Epithelial cell of proximal tubule (primary cell): ENCODE measurements at regions not wholly inside any gene's neighbourhood (a gene's known extent, or its start where the extent isn't known, plus 50 kb on each side); places are given as distances from the start of the nearest gene placed in this dataset.

Experiments
- DNase-seq: peaks from one replicate; pipeline ENCODE4 v3.0.0-alpha.2; 2011; ENCODE audit warnings: low read depth
- H3K4me3 ChIP-seq: 2 replicates; pipeline ENCODE4 v1.5.1; 2011; ENCODE audit warnings: low read depth, mild to moderate bottlenecking, low read length
- TF ChIP-seq, protein P1 (sequence below): conservative IDR thresholded peaks from 2 replicates; pipeline ENCODE4 v1.5.1; 2012; ENCODE audit warnings: low read depth, mild to moderate bottlenecking, low read length

DNA sequence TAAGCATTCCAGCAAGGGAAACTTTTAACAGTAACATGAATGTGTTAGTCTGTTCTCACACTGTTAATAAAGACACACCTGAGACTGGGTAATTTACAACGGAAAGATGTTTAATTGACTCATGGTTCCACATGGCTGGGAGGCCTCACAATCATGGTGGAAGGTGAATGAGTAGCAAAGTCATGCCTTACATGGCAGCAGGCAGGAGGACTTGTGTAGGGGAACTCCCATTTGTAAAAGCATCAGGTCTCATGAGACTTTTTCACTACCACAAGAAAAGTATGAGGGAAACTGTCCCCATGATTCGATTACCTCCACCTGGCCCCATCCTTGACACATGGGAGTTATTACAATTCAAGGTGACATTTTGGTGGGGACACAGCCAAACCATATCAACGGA lies 168.3 kb downstream of the PAH start:
- no peak overlapping the region for H3K4me3 ChIP-seq
- DNase-seq = no peak
- TF ChIP-seq, protein P1, sequence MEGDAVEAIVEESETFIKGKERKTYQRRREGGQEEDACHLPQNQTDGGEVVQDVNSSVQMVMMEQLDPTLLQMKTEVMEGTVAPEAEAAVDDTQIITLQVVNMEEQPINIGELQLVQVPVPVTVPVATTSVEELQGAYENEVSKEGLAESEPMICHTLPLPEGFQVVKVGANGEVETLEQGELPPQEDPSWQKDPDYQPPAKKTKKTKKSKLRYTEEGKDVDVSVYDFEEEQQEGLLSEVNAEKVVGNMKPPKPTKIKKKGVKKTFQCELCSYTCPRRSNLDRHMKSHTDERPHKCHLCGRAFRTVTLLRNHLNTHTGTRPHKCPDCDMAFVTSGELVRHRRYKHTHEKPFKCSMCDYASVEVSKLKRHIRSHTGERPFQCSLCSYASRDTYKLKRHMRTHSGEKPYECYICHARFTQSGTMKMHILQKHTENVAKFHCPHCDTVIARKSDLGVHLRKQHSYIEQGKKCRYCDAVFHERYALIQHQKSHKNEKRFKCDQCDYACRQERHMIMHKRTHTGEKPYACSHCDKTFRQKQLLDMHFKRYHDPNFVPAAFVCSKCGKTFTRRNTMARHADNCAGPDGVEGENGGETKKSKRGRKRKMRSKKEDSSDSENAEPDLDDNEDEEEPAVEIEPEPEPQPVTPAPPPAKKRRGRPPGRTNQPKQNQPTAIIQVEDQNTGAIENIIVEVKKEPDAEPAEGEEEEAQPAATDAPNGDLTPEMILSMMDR = no peak

DNA sequence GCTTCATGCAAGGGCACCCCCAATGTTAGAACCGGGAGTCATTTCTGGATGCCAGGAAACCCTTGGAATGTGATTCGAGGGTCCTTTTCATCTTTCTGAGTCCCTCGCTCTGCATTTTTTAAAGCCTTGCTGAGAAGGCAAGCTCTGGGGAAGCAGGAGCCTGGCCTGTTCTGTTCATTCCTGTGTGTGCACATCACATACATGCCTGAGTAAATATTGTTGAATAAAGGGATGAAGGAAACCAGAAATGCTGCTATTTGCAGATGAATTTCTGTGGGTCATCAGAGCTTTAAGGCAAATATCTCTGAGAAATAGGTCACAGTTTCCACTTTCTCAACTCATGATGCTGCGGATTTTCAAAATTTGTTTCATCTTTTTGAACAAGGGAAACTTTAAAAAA lies 170.1 kb downstream of the PAH start:
- TF ChIP-seq, protein P1 = no peak
- no peak overlapping the region for H3K4me3 ChIP-seq
- no peak for DNase-seq

DNA sequence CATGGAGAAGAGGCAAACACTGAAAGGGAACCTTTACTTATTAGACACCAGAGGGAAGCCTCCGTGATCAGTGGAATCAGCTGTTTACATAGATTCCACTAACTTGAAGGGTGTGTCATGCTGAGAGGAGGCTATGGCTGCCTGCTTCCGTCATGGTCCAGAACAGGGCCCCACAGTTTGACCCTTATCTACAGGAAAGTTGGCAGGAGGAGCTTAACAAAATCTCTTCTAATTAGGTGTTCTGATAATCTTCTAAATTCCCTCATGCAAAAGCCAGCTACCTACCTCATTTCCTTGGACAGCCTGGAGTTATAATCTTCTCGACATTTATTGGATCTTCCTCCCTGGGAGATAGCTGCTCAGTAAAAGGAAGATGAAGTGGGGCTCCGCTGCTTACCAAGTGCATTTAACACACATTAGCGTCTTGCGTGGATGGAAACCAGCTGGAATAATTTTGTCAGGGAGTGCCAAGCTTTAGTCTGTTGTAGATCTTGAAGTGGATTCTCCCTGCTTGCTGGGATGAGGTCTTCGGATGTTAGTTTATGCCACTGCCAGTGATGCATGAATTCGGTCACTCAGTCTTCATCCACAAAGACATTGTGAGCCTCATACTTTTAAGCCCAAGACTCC lies 171.0 kb downstream of the PAH start:
- DNase-seq = no peak
- no peak overlapping the region for H3K4me3 ChIP-seq
- TF ChIP-seq, protein P1 = no peak

- DNase-seq = no peak
- TF ChIP-seq, protein P1 = no peak
- no peak overlapping the region for H3K4me3 ChIP-seq
These were observed 175.8 kb downstream of the PAH start for GRCh38 chr12:102741196-102741595.

- TF ChIP-seq, protein P1 = peak; percentile 40
- DNase-seq = no peak
- no peak overlapping the region for H3K4me3 ChIP-seq
These were observed 176.7 kb downstream of the PAH start for GRCh38 chr12:102740141-102740955.

DNA sequence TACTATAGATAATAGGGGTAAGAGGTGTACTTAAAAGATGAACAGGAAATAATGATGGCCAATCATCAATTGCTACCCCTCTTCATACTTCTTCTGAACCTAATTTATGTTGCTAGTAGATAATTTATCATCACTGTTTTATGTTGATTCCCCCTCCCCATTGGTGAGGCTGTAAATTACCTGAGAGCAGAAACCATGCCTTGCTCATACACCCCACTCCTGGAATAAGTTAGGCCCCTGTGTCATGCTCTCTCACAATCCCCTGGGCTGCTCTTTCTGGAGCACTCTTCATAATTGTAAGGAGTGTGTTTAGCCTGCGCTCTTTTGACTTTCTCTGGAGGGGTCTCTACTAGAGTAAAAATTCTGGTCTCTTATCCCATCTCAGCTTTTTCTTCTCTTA lies 180.7 kb downstream of the PAH start:
- no peak overlapping the region for H3K4me3 ChIP-seq
- TF ChIP-seq, protein P1 = no peak
- DNase-seq = no peak
